Kidney glomerular epithelial cell (primary cell): ENCODE measurements at regions not wholly inside any gene's neighbourhood (a gene's known extent, or its start where the extent isn't known, plus 50 kb on each side); places are given as distances from the start of the nearest gene placed in this dataset.
"Not testable (repeated sequence)": the region's sequence is repeated elsewhere in the genome, so short reads cannot be mapped to it uniquely, and the experiment has no call there.

Source experiments
- DNase-seq: peaks from one replicate; lab custom pipeline; 2025; lab: John Stamatoyannopoulos, UW

DNA sequence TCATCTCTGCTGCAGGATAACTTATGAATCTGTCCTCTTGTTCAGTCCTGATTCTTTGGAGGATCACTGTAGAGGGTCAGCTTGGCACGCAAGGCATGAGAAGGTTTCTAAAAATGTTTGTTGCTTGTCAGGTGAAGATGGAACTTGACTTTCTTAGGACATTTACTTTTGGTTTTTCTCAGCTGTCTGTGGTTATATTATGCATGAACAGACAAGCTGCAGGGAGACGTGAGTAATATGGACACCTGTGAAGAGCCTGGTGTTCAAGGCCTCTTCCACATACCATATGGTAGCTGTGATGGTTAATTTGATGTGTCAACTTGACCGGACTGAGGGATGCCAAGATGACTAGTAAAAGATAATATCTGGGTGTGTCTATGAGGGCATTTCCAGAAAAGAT is 270.2 kb upstream of the CPHXL start:
- no peak for DNase-seq

DNA sequence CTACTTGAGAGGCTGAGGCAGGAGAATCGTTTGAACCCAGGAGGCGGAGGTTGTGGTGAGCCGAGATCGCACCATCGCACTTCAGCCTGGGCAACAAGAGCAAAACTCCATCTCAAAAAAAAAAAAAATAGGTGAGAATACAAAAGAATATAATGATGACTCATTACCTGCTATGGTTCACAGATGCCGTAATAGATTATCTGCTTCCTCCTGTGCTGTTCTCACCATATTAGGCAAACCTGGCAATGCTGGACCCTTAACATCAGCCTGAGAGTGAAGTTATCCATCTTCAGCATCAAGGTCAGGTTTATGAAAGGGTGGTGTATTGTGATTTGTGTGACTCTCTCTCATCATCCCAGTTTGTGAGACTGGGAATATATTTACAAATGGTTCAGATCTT is 271.3 kb upstream of the CPHXL start:
- DNase-seq, result no peak

DNA sequence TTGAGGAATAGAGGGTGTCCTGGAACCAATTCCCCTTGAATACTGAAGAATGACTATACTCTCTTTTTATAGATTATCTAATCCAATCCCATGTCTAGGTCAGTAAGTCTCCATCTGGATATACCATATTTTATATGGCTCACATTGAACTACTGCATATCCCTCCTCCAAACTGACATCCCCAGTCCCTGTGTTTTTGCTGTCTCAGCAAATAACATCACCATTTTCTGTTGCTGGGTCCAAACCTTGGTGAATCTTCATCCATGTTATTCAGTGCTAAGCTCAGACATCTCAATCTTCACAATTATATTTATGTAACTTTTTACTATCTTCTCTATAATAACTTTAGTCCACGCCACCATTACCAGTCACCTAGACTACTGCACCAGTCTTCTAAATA is 269.6 kb upstream of the CNTNAP4 start:
- no peak for DNase-seq

DNA sequence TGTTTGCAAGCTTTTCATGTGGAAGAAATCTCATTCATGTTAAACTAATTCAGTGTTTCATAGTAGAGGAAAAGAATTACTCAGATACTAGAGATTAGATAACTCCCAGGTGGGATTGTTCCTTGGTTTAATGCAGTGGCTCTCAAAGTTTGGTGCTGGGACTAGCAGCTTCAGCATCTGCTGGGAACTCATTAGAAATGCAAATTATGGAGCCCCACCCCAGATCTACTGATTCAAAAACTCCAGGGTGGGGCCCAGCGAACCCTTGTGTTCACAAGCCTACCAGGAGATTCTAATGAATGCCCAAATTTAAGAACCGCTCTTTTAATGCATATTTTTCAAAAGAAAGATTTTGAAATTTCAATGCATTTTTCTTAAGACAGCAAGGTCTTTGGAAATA is 253.4 kb upstream of the CNTNAP4 start:
- no peak for DNase-seq

DNA sequence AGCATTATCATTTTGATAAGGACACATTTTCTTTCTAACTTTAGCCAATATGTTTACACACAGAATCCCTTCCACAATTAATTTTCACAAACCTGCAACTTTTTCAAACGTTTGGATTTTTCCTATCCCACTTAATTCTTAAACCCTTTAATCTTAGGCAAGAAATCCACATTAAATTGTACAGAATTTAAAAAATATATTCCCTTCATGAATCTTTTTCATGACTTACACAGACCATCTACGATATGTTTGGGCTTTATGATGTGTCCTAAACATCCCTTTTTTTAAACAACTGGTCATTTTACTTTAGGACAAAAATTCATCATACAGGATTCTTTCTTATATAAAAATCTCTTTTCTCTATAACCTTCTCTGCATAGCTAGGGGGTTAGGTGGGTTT is 241.5 kb upstream of the CNTNAP4 start:
- no peak for DNase-seq

DNA sequence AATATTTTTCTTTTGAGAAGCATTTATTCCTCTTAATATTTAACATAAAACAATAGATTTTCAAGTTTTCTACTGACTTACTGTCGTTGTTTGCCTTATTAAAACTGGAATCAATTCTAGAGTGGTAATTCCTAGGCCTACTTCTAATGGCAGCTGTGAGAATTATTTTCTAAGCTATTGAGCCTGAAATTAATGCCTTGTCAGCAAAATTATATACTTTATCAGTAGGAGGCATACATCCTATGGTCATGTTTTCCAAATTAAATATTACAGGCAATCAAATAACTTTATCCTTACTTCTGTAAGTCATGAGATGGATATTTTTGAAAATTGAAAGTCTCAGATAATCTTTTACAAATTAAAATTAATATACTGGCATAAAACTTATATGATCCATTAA is 239.1 kb upstream of the CNTNAP4 start:
- no peak for DNase-seq

DNA sequence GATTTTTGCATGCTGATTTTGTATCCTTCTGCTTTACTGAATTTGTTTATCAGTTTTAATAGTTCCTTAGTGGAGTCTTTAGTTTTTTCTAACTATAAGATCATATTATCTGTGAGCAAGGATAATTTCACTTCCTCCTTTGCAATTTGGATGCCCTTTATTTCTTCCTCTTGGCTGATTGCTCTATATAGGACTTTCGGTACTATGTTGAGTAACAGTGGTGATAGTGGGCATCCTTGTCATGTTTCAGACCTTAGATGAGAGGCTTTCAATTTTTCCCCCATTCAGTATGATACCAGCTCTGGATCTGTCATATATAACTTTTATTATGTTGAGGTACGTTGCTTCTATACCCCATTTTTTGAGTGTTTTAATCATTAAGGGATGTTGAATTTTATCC is 224.5 kb upstream of the CNTNAP4 start:
- no peak for DNase-seq

DNA sequence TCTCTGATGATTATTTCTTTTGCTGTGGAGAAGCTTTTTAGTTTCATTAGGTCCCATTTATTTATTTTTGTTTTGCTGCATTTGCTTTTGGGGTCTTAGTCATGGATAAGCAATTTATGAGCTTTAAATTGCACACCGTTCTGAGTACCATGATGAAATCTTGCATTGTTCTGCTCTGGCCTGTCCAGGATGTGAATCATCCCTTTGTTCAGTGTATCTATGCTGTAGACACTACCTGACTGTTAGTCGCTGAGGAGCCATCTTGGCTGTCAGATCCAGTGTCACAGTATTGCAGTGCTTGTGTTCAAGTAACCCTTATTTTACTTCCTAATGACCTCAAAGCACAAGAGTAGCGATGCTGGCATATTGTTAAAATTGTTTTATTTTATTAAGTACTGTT is 218.0 kb upstream of the CNTNAP4 start:
- DNase-seq, result no peak

DNA sequence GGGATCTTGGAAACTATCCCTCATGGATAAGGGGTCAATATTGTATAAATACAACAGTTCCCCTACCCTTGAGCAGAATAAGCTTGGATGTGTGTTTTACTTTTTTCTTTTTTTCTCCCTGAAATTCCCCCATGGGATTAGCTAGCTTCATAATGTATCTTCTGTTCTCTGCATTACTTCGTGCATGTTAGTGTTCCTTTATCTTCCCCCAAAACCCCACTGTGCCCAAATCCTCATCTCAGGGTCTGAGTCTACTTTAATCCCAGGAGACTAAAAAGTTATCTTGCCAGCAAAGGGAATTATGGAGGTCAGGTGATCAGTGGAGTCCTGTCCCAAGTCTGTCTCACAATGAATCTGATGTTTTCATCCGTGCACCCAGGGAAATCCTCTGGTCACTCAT is 217.5 kb upstream of the CNTNAP4 start:
- no peak for DNase-seq

DNA sequence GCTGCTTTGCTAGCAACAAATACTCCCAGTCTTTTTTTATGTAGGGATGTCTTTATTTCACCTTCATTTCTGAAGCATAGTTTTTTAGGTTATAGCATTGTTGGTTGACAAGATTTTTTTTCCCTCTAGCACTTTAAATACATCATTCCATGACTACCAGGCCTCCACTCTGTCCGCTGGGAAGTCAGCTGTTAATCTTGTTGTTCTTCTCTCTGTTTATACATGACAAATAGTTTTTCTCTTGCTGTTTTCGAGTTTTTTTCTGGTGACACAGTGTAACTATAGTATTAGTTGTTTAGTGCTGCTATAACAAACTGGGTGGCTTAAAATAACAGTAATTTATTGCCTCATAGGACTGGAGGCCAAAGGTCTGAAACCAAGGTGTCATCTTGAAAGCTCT is 205.5 kb upstream of the CNTNAP4 start:
- no peak for DNase-seq

DNA sequence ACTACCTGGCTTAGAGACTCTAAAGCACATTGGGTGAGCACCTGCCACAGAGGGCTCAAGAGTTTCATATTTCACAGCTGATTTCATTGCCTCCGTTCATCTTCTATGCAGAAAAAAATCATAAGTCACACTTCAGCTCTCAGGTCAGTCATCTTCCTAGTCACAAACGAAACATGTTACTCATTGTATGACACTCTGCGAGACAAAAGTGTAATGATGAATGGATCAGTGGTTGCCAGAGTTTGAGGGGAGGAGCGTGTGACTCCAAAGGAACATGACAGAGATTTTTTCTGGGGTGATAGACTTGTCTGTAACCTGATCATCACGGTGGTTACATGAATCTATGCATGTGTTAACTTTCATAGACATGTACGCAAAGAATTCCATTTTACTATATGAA is 195.2 kb upstream of the CNTNAP4 start:
- DNase-seq, result no peak

DNA sequence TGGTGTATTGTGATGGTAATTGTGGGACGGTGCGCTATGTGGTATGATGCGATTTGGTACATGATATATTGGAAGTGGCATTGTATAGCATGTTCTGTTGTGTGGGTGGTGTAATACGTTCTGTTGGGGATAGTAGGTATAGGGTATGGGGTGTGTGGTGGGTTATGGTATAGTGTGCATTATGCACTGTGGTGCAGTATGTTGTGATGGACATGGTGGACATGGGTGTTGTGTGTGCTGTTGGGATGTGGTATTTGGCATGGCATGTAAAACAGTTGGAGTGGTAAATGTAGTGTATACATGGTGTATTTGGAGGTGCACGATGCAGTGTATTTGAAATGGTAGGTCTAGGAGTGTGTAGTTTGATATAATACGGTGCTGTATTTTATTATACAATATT is 170.6 kb upstream of the CNTNAP4 start:
- no peak for DNase-seq

DNA sequence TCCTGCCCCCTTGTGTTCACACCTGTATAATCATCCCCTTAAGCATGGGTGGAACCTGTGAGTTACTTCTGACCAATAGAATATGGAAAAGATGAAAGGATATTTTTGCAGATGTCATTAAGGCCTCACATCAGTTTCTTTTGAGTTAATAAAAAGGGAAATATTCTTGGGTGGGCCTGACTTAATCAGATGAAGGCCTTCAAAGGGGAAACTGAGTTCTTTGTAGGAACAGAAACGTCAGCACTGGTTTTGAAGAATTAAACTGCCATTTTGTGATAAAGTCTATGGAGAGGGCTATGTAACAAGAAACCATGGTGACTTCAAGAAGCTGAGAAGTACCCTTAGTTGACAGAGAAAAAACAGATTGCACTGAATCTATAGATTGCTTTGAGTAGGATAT is 168.7 kb upstream of the CNTNAP4 start:
- DNase-seq, result no peak

DNA sequence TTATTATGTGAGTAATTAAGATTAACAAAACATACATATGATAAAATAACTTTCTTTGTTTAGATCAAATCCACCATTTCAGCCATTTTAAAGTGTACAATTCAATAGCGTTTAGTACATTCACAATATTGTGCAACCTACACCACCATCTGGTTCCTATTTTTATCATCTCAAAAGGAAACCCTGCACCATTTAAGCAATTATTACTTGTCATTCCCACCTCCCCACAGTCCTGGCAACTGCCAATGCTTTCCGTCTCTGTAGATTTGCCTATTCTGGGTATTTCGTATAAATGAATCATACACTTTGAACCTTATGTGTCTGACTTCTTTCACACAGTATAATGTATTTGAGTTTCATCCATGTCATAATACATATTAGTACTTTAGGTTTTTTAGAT is 162.5 kb upstream of the CNTNAP4 start:
- DNase-seq, result no peak

DNA sequence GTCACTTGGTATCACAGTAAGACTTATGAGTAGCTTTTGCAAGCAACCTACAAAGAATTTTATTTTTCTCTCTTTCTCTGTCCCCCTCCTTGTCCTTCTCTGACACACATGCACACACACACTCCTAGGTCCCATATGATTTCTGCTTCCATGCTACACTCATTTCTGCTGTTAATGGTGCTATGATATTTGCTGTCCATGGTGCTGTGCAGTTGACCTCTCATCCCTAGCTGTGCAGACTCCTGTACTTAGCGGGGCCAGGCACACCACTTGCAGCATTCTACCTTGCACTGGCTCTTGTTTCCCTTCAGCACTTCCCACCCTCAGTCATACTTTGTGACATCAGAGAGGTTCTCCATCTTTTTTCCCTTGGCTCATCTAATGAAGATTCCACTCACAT is 158.9 kb upstream of the CNTNAP4 start:
- DNase-seq, result no peak

DNA sequence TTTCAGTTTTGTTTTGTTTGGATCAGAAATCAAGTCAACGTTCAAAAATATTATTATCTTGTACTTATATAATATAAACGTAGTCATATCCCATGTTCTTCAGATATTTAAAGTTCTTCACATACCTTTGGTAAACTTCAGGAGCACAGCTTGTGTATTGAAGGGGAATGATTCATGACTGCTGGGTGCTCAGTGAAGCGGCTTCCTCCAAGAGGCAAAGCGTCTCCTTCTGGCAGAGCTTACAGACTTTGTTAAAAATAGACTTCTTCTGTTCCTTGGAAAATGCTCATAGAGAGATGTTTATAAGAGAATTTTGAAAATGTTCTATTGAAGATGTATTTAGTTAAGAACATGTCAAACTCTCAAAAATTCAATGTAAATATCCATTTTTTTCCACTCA is 155.6 kb upstream of the CNTNAP4 start:
- no peak for DNase-seq

DNA sequence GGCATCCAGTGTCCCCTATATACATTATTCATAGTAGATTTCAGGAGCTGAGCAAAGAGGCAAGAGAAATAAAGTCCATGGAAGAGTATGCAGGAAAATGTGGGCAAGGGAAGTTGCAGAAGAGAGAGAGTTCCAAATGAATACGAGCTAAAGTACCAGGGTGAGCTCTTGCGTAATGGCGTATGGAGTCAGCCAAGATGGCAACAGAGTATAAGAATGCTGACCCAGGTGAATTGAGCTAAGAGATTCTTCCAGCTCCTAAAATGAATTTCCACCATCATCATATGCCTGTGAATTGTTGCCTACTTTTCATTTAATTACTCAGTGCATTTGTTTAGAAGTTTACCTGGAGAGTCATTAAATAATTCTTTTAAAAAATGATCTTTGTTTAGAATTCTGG is 153.2 kb upstream of the CNTNAP4 start:
- DNase-seq, result no peak

DNA sequence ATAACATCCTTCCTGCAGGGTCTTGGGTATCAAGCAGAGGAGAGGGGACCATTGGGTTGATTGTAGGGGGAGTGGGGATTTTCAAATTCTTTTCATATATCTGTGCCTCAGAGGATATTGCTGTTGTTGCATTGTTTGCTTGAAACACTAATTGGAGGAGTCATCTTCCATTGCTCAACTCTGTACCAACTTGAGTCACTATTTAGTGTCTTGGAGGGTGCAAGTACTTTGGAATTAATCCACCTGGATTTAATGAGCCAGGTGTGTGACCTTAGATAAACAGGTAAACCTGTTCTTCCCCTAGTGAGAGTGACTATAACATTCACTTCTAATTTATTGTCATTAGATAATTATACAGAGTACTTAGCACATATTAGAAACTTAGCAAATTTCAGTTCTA is 151.3 kb upstream of the CNTNAP4 start:
- DNase-seq, result no peak

DNA sequence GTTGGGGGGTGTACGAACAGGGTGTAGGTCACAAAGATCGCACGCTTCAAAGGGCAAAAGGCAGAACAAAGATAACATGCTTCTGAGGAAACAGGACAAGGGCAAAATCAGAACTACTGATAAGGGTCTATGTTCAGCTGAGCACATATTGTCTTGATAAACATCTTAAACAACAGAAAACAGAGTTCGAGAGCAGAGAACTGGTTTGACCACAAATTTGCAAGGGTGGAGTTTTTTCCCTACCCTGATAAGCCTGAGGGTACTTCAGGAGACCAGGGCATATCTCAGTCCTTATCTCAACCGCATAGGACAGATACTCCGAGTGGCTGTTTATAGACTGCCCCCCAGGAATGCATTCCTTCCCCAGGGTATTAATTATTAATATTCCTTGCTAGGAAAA is 139.1 kb upstream of the CNTNAP4 start:
- not testable (repeated sequence) for DNase-seq

DNA sequence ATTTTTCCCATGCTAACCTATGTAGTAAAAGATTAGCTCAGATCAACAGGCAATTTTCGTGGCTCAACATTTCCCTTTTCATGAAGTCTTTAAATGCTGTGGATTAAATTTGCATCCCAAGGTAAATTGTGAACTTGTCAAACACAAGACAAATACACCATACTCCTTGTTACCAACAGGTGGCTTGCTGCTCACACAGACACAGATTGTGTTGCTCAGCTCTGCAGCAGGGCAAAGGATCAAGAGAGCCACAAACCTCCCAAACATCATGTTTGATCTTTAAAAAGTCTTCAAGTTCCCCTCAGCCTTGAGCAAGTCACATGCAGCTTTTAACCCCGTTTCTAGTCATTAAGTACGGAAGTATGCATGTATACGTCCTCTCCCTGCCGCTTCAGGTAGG is 119.6 kb upstream of the CNTNAP4 start:
- no peak for DNase-seq

DNA sequence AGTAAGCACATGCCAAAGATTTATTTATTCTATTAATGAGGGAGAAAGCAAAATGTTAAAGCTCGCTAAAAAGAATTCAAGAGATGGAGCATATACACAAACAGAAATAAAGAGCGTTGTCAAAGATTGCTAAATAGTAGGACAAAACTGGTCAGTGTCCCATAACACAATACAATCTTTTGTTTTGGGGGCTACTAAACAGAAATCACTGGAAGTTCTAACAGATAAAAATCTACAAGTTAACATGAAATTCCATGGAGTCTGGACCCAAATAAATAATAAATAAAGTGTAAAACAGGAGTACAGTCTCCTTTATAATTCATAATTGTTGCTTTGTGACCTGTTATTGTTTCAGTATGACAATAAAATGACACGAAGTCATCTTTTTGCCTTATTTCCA is 115.2 kb upstream of the CNTNAP4 start:
- no peak for DNase-seq

DNA sequence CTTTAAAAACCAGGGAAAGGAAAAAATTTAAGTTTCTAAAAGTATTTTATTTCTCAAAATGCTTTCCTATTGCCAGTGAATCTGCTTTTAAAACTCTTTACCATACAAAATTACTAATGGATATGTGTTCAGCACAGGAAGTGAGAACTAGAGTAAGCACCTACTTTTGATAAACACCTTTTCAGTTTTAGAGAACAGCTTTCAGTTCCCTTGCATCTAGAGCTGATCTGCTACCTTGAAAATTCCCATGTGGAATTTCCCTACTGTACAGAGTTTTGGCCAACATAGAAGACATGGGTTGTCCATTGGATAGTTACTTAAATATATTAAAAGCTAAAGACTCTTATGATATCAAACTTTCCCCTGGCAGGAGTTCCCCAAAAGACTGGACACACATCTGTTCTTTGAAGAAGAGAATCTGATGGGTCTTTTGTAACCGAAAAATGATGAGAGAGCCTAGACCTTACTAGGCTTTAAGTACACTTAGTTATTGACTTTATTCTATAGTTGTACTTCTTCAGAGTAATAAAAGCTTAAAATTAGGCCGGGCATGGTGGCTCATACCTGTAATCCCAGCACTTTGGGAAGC is 112.1 kb upstream of the CNTNAP4 start:
- DNase-seq, result no peak

DNA sequence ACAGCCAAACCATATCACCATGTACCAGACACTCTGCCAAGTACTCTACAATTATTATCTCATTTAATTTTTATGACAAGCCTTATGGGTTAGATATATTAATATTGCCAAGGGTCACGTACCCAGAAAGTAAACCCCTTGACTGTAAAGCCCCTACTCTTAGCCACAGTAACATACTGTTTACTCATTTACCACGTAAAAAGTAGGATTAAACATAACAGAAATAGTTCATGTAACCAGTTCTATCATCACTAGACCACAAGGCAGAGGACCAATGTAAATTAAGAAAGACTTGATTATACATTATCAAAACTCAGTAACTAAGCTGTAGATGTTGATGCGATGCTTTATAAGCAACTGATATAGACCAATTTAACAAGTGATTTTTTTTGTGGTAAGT is 101.5 kb upstream of the CNTNAP4 start:
- DNase-seq, result no peak

DNA sequence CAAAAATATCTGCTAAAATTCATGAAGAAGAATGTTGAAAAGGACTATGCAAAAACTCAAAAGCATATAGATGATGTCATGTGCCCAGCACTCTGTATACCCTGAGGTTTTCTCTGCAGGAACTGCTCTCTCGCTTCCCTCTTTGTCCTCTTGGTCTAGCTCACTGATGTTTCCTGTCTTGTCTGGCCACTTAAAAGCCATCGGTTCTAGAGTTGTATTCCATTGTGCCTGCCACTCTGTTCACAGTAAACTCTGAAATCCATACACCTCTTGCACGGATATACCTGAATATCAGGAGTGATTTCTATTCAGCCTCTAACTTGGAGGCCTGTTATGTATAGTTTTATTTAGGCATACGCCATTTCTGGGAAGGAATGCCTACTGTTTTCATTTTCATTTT is 101.0 kb upstream of the CNTNAP4 start:
- no peak for DNase-seq

DNA sequence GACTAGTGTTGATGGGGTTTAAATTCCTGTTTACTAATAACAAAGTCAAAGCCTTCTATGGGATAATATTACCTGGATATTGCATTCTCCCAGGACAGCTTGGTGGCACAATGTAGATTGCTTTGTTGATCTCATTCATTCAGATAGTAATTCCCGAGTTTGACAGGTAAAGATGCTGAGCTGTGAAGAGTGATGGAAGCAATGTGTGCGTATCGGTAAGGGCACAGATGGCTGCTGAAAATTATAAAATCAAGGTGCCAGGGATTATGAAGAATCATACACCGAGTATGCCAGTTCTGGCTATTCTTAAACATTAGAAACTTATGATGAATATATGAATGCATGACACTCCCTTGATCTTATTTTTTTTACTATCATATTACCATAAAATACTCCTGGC is 100.6 kb upstream of the CNTNAP4 start:
- no peak for DNase-seq
